Natural killer cell (primary cell): ENCODE measurements at regions not wholly inside any gene's neighbourhood (a gene's known extent, or its start where the extent isn't known, plus 50 kb on each side); places are given as distances from the start of the nearest gene placed in this dataset.

ENCODE experiments used
- ATAC-seq, 3 donors: fragments of 150-1000 bp in 2 of 3; fragments of 200-7000 bp in 1 of 3; cut with Tn5 transposase; 1 replicate in 1 of 3; 2 replicates in 2 of 3; pipeline ENCODE4 v1.10.0; 2021; ENCODE audit warnings: mild to moderate bottlenecking in 2 of 3, moderate library complexity in 2 of 3
- DNase-seq, 2 donors: peaks; one replicate each; pipeline versions ENCODE4 v3.0.0 to v3.0.0-alpha.2; 2013 to 2021; ENCODE audit warnings: mixed read lengths in 1 of 2
- H3K27ac ChIP-seq: one replicate; pipeline ENCODE4 v1.5.1; 2013; ENCODE audit warnings: mild to moderate bottlenecking, low read length
- H3K27me3 ChIP-seq: one replicate; pipeline ENCODE4 v1.6.1; 2013; ENCODE audit warnings: low read length; ENCODE audit not compliant: control insufficient read depth, insufficient read depth
- H3K36me3 ChIP-seq: one replicate; pipeline ENCODE4 v1.6.1; 2013; ENCODE audit warnings: low read length; ENCODE audit not compliant: control insufficient read depth, insufficient read depth
- H3K4me1 ChIP-seq: one replicate; pipeline ENCODE4 v1.6.1; 2013; ENCODE audit warnings: low read length; ENCODE audit not compliant: control insufficient read depth, insufficient read depth
- H3K4me3 ChIP-seq: one replicate; pipeline ENCODE4 v1.5.1; 2013; ENCODE audit warnings: low read length
- H3K9me3 ChIP-seq: one replicate; pipeline ENCODE4 v1.6.1; 2013; ENCODE audit warnings: low read length; ENCODE audit not compliant: control insufficient read depth, insufficient read depth
- H3K27ac Mint-ChIP-seq, 2 donors: one replicate each; pipeline ENCODE4 v1.8.0; 2022; ENCODE audit warnings: mild to moderate bottlenecking in 2 of 2, mixed read lengths in 2 of 2, moderate library complexity in 1 of 2
- H3K27me3 Mint-ChIP-seq, 2 donors: one replicate each; pipeline ENCODE4 v1.8.0; 2022; ENCODE audit warnings: low read depth in 2 of 2, mixed read lengths in 2 of 2
- H3K36me3 Mint-ChIP-seq: one replicate; pipeline ENCODE4 v1.8.0; 2022; ENCODE audit warnings: mixed read lengths
- H3K4me1 Mint-ChIP-seq, 2 donors: one replicate each; pipeline ENCODE4 v1.8.0; 2022; ENCODE audit warnings: mixed read lengths in 2 of 2
- H3K4me3 Mint-ChIP-seq: one replicate; pipeline ENCODE4 v1.8.0; 2022; ENCODE audit warnings: mild to moderate bottlenecking, moderate library complexity, mixed read lengths
- H3K9me3 Mint-ChIP-seq, 2 donors: one replicate each; pipeline ENCODE4 v1.8.0; 2022; ENCODE audit warnings: mixed read lengths in 2 of 2
- WGBS: methylation state at CpG from one replicate; pipeline ENCODE4 v1.1.7; 2013; ENCODE audit warnings: missing lambda C conversion rate; ENCODE audit not compliant: insufficient coverage; 5-methylcytosine and 5-hydroxymethylcytosine counted together
- intact Hi-C: fragments of 100-400 bp; cut with micrococcal nuclease; formaldehyde crosslinking; loops from one replicate; pipeline ENCODE4 v1.14.2; 2022
- TF ChIP-seq, protein P1 (sequence below): fragments of 200-600 bp; IDR thresholded peaks from one replicate; pipeline ENCODE4 v1.8.0; 2022; ENCODE audit warnings: antibody characterized with exemption

DNA sequence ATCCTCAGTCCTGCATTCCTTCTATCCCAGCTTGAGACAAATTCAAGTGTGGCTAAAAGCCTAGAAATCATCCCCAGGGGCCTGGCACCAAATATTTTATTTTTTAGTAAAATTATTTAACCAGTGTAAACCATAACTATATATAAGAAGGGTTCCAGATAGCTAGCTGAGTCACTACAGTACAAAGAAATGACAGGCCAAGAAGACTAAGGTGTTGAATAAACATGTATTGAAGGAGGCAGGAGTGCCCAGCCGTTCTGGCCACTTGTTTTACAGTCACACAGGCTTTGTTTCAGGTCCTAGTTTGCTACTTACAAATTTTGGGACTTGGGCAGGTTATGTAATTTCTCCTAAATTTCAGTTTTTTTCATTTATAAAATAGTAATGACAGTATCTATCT lies 225.9 kb upstream of the PITX2 start:
- DNase-seq = no peak
- no peak for ATAC-seq
- H3K27ac Mint-ChIP-seq = no peak overlapping the region
- H3K9me3 Mint-ChIP-seq = peaks cover 2% of the 10 kb centered on the region in 2 donors
- Histone ChIP-seq H3K9me3 (no peaks in the 10 kb centered on the region), H3K4me3 (no peak overlapping the region), H3K4me1 (no peaks in the 10 kb centered on the region), H3K36me3 (no peaks in the 10 kb centered on the region), H3K27ac (no peak overlapping the region), H3K27me3 (no peaks in the 10 kb centered on the region)
- H3K27me3 Mint-ChIP-seq = no peaks in the 10 kb centered on the region
- intact Hi-C loops = no loop called here
- H3K36me3 Mint-ChIP-seq = no peaks in the 10 kb centered on the region
- WGBS = no CpG with 5 or more reads among the region's 1 CpG
- no peak overlapping the region for H3K4me3 Mint-ChIP-seq
- TF ChIP-seq, protein P1, sequence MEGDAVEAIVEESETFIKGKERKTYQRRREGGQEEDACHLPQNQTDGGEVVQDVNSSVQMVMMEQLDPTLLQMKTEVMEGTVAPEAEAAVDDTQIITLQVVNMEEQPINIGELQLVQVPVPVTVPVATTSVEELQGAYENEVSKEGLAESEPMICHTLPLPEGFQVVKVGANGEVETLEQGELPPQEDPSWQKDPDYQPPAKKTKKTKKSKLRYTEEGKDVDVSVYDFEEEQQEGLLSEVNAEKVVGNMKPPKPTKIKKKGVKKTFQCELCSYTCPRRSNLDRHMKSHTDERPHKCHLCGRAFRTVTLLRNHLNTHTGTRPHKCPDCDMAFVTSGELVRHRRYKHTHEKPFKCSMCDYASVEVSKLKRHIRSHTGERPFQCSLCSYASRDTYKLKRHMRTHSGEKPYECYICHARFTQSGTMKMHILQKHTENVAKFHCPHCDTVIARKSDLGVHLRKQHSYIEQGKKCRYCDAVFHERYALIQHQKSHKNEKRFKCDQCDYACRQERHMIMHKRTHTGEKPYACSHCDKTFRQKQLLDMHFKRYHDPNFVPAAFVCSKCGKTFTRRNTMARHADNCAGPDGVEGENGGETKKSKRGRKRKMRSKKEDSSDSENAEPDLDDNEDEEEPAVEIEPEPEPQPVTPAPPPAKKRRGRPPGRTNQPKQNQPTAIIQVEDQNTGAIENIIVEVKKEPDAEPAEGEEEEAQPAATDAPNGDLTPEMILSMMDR = no peak
- H3K4me1 Mint-ChIP-seq = no peaks in the 10 kb centered on the region

DNA sequence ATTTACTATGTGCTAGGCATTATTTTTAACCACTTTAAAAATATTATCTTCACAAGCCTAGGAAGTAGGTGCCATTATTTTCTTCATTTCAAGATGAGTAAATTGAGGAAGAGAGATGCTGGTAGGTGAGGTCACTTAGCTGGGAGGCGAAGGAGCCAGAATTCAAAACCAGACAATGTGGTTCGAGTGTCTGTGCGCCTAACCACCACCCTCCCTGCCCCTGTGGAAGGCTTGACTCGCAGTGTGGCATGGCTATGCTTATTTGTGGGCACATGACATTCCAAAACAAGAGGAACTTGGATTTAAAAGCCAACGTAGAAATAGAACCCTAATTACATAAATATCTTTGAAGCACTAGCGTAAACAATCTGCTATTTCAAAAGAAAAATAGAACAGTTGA lies 226.6 kb upstream of the PITX2 start:
- TF ChIP-seq, protein P1 = no peak
- Mint-ChIP-seq H3K27ac (no peak overlapping the region), H3K4me3 (no peak overlapping the region), H3K27me3 (no peaks in the 10 kb centered on the region), H3K4me1 (no peaks in the 10 kb centered on the region), H3K9me3 (no peaks in the 10 kb centered on the region), H3K36me3 (no peaks in the 10 kb centered on the region)
- DNase-seq = no peak
- H3K36me3 ChIP-seq = no peaks in the 10 kb centered on the region
- H3K27me3 ChIP-seq = no peaks in the 10 kb centered on the region
- ATAC-seq = no peak
- no peak overlapping the region for H3K4me3 ChIP-seq
- no peaks in the 10 kb centered on the region for H3K9me3 ChIP-seq
- WGBS = 79% methylated on average over 5 of the region's 6 CpGs
- H3K4me1 ChIP-seq = no peaks in the 10 kb centered on the region
- intact Hi-C loops = no loop called here
- no peak overlapping the region for H3K27ac ChIP-seq

DNA sequence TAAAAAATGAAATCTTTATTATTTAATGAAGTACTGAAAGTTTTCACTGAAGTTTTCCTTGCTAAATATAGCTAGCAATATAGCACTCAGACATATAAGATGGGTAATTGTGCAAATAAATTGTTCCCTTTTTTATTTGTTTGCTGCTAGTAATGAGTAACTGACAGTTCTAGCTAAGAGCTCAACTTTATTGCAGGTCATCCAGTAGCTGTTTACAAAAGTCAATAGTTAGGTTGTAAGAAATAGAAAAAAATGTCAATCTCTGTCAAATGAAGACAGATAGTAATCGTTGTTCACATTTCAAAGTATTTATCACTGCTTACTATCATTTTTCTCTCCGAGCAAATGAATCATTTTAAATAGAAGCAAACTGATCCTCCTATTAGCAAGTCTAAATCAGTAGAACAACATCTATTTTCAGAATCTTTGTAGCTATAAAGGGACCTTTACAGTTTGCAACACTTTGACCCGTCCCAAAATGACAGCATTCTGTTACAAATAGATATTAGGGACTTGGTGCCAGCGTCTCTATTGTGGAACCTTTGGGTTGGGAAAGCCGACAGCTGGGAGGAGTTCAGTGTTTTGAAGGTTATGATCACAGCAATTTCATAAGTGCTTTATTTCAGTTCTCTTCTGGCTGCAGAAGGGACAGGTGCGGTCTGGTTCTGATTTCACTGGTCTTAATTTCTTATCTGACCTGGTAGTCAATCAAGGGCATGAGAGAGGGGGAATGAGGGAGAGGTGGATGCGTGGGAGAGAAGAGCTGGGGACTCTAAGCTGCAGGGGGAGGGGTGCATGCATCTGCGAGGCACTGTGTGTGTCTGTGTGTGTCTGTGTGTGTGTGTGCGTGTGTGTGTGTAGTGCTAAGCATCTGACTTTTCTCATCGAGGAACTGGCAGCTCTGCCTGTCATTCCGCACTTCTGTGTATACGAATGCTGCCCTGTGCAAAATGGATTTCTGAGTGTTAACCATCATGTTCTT lies 227.9 kb upstream of the PITX2 start:
- no peaks in the 10 kb centered on the region for H3K9me3 ChIP-seq
- Mint-ChIP-seq H3K4me1 (no peaks in the 10 kb centered on the region), H3K9me3 (no peaks in the 10 kb centered on the region), H3K27me3 (no peaks in the 10 kb centered on the region), H3K4me3 (no peak overlapping the region), H3K36me3 (no peaks in the 10 kb centered on the region), H3K27ac (no peak overlapping the region)
- no peaks in the 10 kb centered on the region for H3K4me1 ChIP-seq
- DNase-seq (no peak), ATAC-seq (no peak)
- no peak overlapping the region for H3K4me3 ChIP-seq
- no peak overlapping the region for H3K27ac ChIP-seq
- H3K36me3 ChIP-seq = no peaks in the 10 kb centered on the region
- no peaks in the 10 kb centered on the region for H3K27me3 ChIP-seq
- intact Hi-C loops = no loop called here
- TF ChIP-seq, protein P1 = no peak
- WGBS = 74% methylated on average over 12 of the region's 12 CpGs
